GM12878 (cell line): ENCODE measurements at regions not wholly inside any gene's neighbourhood (a gene's known extent, or its start where the extent isn't known, plus 50 kb on each side); places are given as distances from the start of the nearest gene placed in this dataset.

Experiments
- ATAC-seq: fragments of 200-7000 bp; cut with Tn5 transposase; 3 replicates; pipeline ENCODE4 v1.9.1; 2020; ENCODE audit warnings: mild to moderate bottlenecking, moderate library complexity
- BruUV-seq: library from RNA; stranded (reverse); fragments of 400-500 nt; replicated peaks from 2 replicates; lab custom pipeline; 2021; lab: Mats Ljungman, UMichigan
- CTCF ChIA-PET: fragments of 300-600 bp; sonication (Branson Sonifier 250); formaldehyde crosslinking; extraction: SDS; loops from one replicate; lab custom pipeline; 2021; ENCODE audit warnings: inconsistent platforms; lab: Yijun Ruan, JAX
- POLR2A ChIA-PET: fragments of 350-600 bp; formaldehyde crosslinking; extraction: SDS; loops from one replicate; lab custom pipeline; 2021; ENCODE audit warnings: inconsistent platforms; lab: Charles Lee
- RAD21 ChIA-PET: fragments of 300-600 bp; sonication (Branson Sonifier 250); formaldehyde crosslinking; loops from one replicate; lab custom pipeline; 2023; ENCODE audit warnings: antibody characterized with exemption; ENCODE audit not compliant: unreplicated experiment; lab: Charles Lee
- SMC1A ChIA-PET: fragments of 300-600 bp; sonication (Branson Sonifier 250); formaldehyde crosslinking; loops from one replicate; lab custom pipeline; 2023; ENCODE audit not compliant: unreplicated experiment, uncharacterized antibody; lab: Charles Lee
- DNase-seq: peaks from one replicate; pipeline ENCODE4 v3.0.0-alpha.2; 2011; ENCODE audit warnings: low read depth, low spot score
- FAIRE-seq: peaks from 3 replicates; lab custom pipeline; 2011; peaks lifted over from hg19 to GRCh38; lab: Jason Lieb, UNC
- H2AFZ ChIP-seq: 2 replicates; pipeline ENCODE4 v1.6.0; 2011; ENCODE audit warnings: low read depth, low read length, control low read depth; ENCODE audit not compliant: control insufficient read depth
- H3K27ac ChIP-seq: 2 replicates; pipeline ENCODE4 v1.5.1; 2011; ENCODE audit warnings: control low read depth; ENCODE audit not compliant: control insufficient read depth, insufficient read depth
- H3K27me3 ChIP-seq, 2 experiments: replicated peaks in 1 of 2; 2 replicates each; pipeline versions ENCODE4 v1.6.0 to v1.6.1; 2011; ENCODE audit warnings: low read length in 1 of 2; ENCODE audit not compliant: control insufficient read depth in 2 of 2, insufficient read depth in 2 of 2
- H3K36me3 ChIP-seq, 2 experiments: 2 replicates each; pipeline ENCODE4 v1.5.1; 2011; ENCODE audit warnings: low read length in 1 of 2; ENCODE audit not compliant: control insufficient read depth in 2 of 2, insufficient read depth in 2 of 2
- H3K4me1 ChIP-seq: 2 replicates; pipeline ENCODE4 v1.6.1; 2011; ENCODE audit warnings: mild to moderate bottlenecking, low read length, moderate library complexity, mixed read lengths; ENCODE audit not compliant: control insufficient read depth, insufficient read depth
- H3K4me2 ChIP-seq: 2 replicates; pipeline ENCODE4 v1.6.0; 2011; ENCODE audit warnings: control low read depth; ENCODE audit not compliant: control insufficient read depth, insufficient read depth
- H3K4me3 ChIP-seq: fragments of 200-600 bp; sonication (generic); 2 replicates; pipeline ENCODE4 v1.5.1; 2016
- H3K79me2 ChIP-seq: 2 replicates; pipeline ENCODE4 v1.6.0; 2011; ENCODE audit warnings: low read length; ENCODE audit not compliant: control insufficient read depth, insufficient read depth
- H3K9ac ChIP-seq: 2 replicates; pipeline ENCODE4 v1.8.0; 2011; ENCODE audit warnings: low read length, control low read depth, mixed read lengths; ENCODE audit not compliant: control insufficient read depth, insufficient read depth
- H3K9me3 ChIP-seq: replicated peaks from 3 replicates; pipeline ENCODE4 v1.5.1; 2011; ENCODE audit warnings: mild to moderate bottlenecking, low read length; ENCODE audit not compliant: control insufficient read depth, insufficient read depth
- H4K20me1 ChIP-seq: 2 replicates; pipeline ENCODE4 v1.6.0; 2011; ENCODE audit not compliant: control insufficient read depth, insufficient read depth
- ASH2L ChIP-seq: fragments of 300-600, 200-600 bp; sonication (generic); IDR thresholded peaks from 2 replicates; pipeline ENCODE4 v1.6.1; 2017; ENCODE audit warnings: low read depth, mild to moderate bottlenecking, borderline replicate concordance
- EGR1 ChIP-seq, 2 experiments: IDR thresholded peaks; 1 replicate in 1 of 2; 2 replicates in 1 of 2; pipeline ENCODE4 v1.6.1; 2011 to 2012; ENCODE audit warnings: low read depth in 2 of 2, low read length in 2 of 2, borderline replicate concordance in 1 of 2, mild to moderate bottlenecking in 1 of 2, moderate library complexity in 1 of 2
- ETV6 ChIP-seq, 2 experiments: fragments of 450-650 bp in 1 of 2; IDR thresholded peaks in 1 of 2; conservative IDR thresholded peaks in 1 of 2; 2 replicates each; pipeline ENCODE4 v1.6.1; 2014; ENCODE audit warnings: antibody characterized with exemption in 1 of 2, borderline replicate concordance in 1 of 2, low read depth in 1 of 2, mild to moderate bottlenecking in 1 of 2, moderate library complexity in 1 of 2
- FOXK2 ChIP-seq: fragments of 450-650 bp; IDR thresholded peaks from 2 replicates; pipeline ENCODE4 v1.6.1; 2017; ENCODE audit warnings: mild to moderate bottlenecking, moderate library complexity
- IKZF2 ChIP-seq, 2 experiments: fragments of 450-650 bp; IDR thresholded peaks; 2 replicates each; pipeline ENCODE4 v1.6.1; 2017; ENCODE audit warnings: mild to moderate bottlenecking in 2 of 2, moderate library complexity in 2 of 2
- NR2C2 ChIP-seq: IDR thresholded peaks from 2 replicates; pipeline ENCODE4 v1.6.1; 2011; ENCODE audit warnings: borderline replicate concordance, low read depth; ENCODE audit not compliant: control insufficient read depth, insufficient read length
- TAF1 ChIP-seq: IDR thresholded peaks from 2 replicates; pipeline ENCODE4 v1.6.1; 2011; ENCODE audit warnings: mild to moderate bottlenecking, low read depth, low read length, borderline replicate concordance
- TARDBP ChIP-seq: IDR thresholded peaks from 2 replicates; pipeline ENCODE4 v1.6.1; 2016; ENCODE audit warnings: borderline replicate concordance
- TCF12 ChIP-seq: IDR thresholded peaks from 2 replicates; pipeline ENCODE4 v1.6.1; 2011; ENCODE audit warnings: low read depth, mild to moderate bottlenecking, low read length
- ZNF687 ChIP-seq: fragments of 450-650 bp; IDR thresholded peaks from 2 replicates; pipeline ENCODE4 v1.6.1; 2017; ENCODE audit warnings: mild to moderate bottlenecking, moderate library complexity
- WGBS: methylation state at CpG from one replicate; pipeline ENCODE4 v1.1.6; 2016; ENCODE audit warnings: low lambda C conversion rate; ENCODE audit not compliant: insufficient replicate concordance, insufficient coverage; ENCODE audit errors: missing lambda C conversion rate; 5-methylcytosine and 5-hydroxymethylcytosine counted together
- in situ Hi-C: fragments of 300-500 bp; cut with MboI; formaldehyde crosslinking; loops from 9 replicates; pipeline ENCODE4 v1.14.3; 2018; ENCODE audit warnings: mixed read lengths
- intact Hi-C: fragments of 100-400 bp; cut with micrococcal nuclease; formaldehyde crosslinking; loops from one replicate; pipeline ENCODE4 v1.14.2; 2022; ENCODE audit not compliant: unreplicated experiment
- TF ChIP-seq, protein P1 (sequence below): fragments of 450-650 bp; IDR thresholded peaks from 2 replicates; pipeline ENCODE4 v1.6.1; 2017; ENCODE audit warnings: mild to moderate bottlenecking

DNA sequence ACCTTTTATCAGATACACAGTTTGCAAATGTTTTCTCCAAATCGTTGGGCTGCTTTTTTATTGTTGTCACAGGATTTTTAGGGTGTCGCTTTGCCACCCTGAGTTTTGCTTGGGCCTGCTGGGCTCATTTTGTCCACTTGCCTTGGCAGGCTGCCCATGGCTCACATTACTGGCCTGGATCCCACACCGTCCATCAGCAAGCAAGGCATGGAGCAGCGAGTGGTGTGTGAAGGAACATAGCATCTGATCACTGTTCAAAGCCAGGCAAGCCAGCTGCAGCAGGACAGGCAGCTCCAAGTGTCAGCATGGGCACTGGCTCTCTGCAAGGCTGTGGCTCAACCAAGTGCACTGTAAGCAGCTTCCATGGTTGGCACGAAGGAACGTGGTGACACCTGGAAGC, 261.4 kb upstream of the TECRL start:
- H3K4me2 ChIP-seq, result no peak overlapping the region
- no peaks in the 10 kb centered on the region for H3K4me1 ChIP-seq
- no peak overlapping the region for H3K27ac ChIP-seq
- RAD21 ChIA-PET, result no interaction called here
- 12% methylated on average over 6 of the region's 6 CpGs for WGBS
- no peak for FAIRE-seq
- no peak for ATAC-seq
- DNase-seq, result no peak
- H3K36me3 ChIP-seq, result no peaks in the 10 kb centered on the region
- no TSS peak for BruUV-seq
- no peak overlapping the region for H3K9ac ChIP-seq
- SMC1A ChIA-PET, result no interaction called here
- no peaks in the 10 kb centered on the region for H3K9me3 ChIP-seq
- H3K27me3 ChIP-seq, result no peaks in the 10 kb centered on the region
- no peaks in the 10 kb centered on the region for H4K20me1 ChIP-seq
- in situ Hi-C loops (no loop called here), intact Hi-C loops (no loop called here)
- TF ChIP-seq, protein P1, sequence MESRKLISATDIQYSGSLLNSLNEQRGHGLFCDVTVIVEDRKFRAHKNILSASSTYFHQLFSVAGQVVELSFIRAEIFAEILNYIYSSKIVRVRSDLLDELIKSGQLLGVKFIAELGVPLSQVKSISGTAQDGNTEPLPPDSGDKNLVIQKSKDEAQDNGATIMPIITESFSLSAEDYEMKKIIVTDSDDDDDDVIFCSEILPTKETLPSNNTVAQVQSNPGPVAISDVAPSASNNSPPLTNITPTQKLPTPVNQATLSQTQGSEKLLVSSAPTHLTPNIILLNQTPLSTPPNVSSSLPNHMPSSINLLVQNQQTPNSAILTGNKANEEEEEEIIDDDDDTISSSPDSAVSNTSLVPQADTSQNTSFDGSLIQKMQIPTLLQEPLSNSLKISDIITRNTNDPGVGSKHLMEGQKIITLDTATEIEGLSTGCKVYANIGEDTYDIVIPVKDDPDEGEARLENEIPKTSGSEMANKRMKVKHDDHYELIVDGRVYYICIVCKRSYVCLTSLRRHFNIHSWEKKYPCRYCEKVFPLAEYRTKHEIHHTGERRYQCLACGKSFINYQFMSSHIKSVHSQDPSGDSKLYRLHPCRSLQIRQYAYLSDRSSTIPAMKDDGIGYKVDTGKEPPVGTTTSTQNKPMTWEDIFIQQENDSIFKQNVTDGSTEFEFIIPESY, result no peak
- no peak for TF ChIP-seq ASH2L
- TF ChIP-seq FOXK2, result no peak
- TF ChIP-seq IKZF2 (IDR thresholded peaks at IDR 0.05), result no peak
- TF ChIP-seq TCF12, result no peak
- TF ChIP-seq TARDBP, result no peak
- TF ChIP-seq ETV6 (conservative IDR thresholded peaks at IDR 0.05 in 1 of 2, IDR thresholded peaks at IDR 0.05 in 1 of 2; ENCODE audit: borderline replicate concordance in 1 of 2, low read depth in 1 of 2), result no peak
- TF ChIP-seq EGR1 (IDR thresholded peaks at IDR 0.05; ENCODE audit: borderline replicate concordance in 1 of 2, low read depth in 2 of 2, low read length in 2 of 2), result no peak
- no peak for TF ChIP-seq ZNF687
- TF ChIP-seq TAF1, result no peak
- no peak for TF ChIP-seq NR2C2
- H2AFZ ChIP-seq, result no peak overlapping the region
- no peak overlapping the region for H3K4me3 ChIP-seq
- CTCF ChIA-PET, result no interaction called here
- POLR2A ChIA-PET, result no interaction called here
- H3K79me2 ChIP-seq, result no peaks in the 10 kb centered on the region
